Fibroblast of pulmonary artery (primary cell): ENCODE measurements at regions not wholly inside any gene's neighbourhood (a gene's known extent, or its start where the extent isn't known, plus 50 kb on each side); places are given as distances from the start of the nearest gene placed in this dataset.

Experiments
- DNase-seq: peaks from one replicate; pipeline ENCODE4 v3.0.0-alpha.2; 2010; ENCODE audit warnings: low read depth
- H3K4me3 ChIP-seq: replicated peaks from 2 replicates; pipeline ENCODE4 v1.5.1; 2011; ENCODE audit warnings: low read depth, mild to moderate bottlenecking, control low read depth, low read length, moderate library complexity
- CTCF ChIP-seq: IDR thresholded peaks from 2 replicates; pipeline ENCODE4 v1.5.1; 2011; ENCODE audit warnings: mild to moderate bottlenecking, control low read depth, low read length, inconsistent platforms; ENCODE audit errors: missing control alignments

- no peak overlapping the region for H3K4me3 ChIP-seq
- no peak for DNase-seq
- TF ChIP-seq CTCF = no peak
Measured at GRCh38 chr5:119840175-119840574, 210.8 kb downstream of the FAM170A start.

- no peak overlapping the region for H3K4me3 ChIP-seq
- no peak for DNase-seq
- no peak for TF ChIP-seq CTCF
Measured at GRCh38 chr5:119852140-119852539, 222.8 kb downstream of the FAM170A start.

- H3K4me3 ChIP-seq = no peak overlapping the region
- DNase-seq = no peak
- no peak for TF ChIP-seq CTCF
Measured at GRCh38 chr5:119860463-119860862, 231.1 kb downstream of the FAM170A start.

DNA sequence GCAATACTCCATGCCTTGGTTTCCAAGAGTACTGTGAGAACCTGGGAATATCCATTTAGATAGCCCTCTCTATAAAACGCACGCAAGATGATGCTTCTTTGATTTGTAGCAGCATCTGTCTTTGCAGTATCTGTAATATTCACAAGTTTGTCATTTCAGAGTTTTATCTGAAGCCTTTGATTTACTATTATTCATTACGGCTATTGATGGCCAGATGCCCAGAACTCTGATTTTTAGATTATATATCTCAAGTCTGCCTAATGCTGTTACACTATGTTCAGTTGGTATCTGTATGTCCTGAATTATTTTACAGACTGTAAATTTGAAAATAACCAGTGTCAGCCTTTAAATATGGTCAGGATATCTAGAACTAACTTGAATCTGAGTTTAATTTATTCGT is 233.3 kb downstream of the FAM170A start:
- H3K4me3 ChIP-seq = no peak overlapping the region
- TF ChIP-seq CTCF = no peak
- no peak for DNase-seq

DNA sequence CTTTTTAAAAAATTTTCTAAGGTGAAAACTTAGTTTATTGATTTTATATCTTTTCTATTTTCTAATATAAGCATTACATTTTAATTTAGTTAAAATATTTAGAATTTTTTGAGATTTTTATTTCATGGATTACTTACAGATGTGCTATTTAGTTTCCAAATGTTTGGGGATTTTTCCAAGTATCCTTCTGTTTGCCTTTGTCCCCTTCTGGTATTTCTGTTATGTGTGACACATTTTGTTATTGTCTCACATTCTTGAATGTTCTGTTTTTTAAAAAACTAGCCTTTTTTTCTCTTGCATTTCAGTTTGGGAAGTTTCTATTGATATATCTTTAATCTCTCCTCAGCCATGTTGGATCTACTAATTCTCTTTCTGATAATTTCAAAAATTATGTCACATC is 234.9 kb downstream of the FAM170A start:
- DNase-seq = no peak
- no peak for TF ChIP-seq CTCF
- H3K4me3 ChIP-seq = no peak overlapping the region

GRCh38 chr5:119873611-119874010 is 244.3 kb downstream of the FAM170A start:
- no peak for TF ChIP-seq CTCF
- no peak for DNase-seq
- no peak overlapping the region for H3K4me3 ChIP-seq

DNA sequence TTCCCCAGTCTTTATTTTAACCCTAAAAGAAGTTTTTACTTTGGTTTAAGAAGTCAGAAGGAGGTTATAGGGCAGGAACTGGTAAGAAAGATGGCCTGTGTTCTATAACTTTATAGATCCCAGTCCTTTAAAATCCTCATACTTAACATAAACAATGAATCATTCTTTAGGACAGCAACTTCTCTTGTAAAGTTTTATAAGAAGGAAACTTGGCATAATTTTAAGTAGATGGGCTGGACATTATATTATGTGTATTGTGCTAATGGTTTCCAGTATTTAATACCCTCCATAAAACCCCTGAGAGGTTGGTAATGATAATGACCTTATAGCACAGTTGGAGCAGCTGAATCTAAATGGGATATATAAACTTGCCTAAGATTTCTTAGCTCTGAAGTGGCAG is 247.2 kb downstream of the FAM170A start:
- TF ChIP-seq CTCF = no peak

More for the DNA sequence above, 247.2 kb downstream of the FAM170A start:
- DNase-seq = no peak
- no peak overlapping the region for H3K4me3 ChIP-seq
